ENCODE measurements at regions not wholly inside any gene's neighbourhood (a gene's known extent, or its start where the extent isn't known, plus 50 kb on each side); places are given as distances from the start of the nearest gene placed in this dataset.

GRCh38 chr11:109553284-109553683 lies 131.3 kb downstream of the C11orf87 start:
- no peak for DNase-seq (ENCODE audit: low read depth in 3 of 3)

- DNase-seq (ENCODE audit: low read depth in 3 of 3) = no peak
Measured at GRCh38 chr11:109554951-109555350, 133.0 kb downstream of the C11orf87 start.

DNA sequence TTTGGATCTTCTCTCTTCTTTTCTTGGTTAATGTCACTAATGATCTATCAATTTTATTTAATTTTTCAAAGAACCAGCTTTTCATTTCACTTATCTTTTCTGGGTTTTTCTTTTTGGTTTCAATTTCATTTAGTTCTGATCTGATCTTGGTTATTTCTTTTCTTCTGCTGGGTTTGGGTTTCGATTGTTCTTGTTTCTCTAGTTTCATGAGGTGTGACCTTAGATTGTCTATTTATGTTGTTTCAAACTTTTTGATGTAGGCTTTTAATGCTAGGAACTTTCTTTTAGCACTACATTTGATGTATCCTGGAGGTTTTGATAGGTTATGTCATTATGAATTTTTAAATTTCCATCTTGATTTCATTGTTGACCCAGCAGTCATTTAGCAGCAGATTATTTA lies 142.3 kb downstream of the C11orf87 start:
- no peak for DNase-seq (ENCODE audit: low read depth in 3 of 3)

DNA sequence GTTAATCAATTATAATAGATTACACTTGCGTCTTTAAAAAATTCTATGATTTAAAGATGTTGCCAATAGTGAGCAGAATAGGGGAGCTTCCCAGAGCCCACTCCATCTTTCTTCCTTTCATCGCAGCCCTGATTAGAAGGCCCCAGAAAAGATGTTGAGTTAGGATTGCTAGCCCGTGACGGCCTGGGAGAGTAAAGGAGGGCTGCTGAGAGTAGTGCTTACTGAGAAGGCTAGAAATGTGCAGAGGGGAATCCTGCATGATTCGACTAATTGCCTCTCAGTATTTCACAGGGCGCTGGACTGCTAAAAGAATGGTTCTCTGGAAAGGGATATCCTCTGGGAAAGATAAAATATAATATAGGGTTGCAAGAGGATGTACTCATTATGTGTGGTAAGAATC lies 160.5 kb downstream of the C11orf87 start:
- no peak for DNase-seq (ENCODE audit: low read depth in 3 of 3)

DNA sequence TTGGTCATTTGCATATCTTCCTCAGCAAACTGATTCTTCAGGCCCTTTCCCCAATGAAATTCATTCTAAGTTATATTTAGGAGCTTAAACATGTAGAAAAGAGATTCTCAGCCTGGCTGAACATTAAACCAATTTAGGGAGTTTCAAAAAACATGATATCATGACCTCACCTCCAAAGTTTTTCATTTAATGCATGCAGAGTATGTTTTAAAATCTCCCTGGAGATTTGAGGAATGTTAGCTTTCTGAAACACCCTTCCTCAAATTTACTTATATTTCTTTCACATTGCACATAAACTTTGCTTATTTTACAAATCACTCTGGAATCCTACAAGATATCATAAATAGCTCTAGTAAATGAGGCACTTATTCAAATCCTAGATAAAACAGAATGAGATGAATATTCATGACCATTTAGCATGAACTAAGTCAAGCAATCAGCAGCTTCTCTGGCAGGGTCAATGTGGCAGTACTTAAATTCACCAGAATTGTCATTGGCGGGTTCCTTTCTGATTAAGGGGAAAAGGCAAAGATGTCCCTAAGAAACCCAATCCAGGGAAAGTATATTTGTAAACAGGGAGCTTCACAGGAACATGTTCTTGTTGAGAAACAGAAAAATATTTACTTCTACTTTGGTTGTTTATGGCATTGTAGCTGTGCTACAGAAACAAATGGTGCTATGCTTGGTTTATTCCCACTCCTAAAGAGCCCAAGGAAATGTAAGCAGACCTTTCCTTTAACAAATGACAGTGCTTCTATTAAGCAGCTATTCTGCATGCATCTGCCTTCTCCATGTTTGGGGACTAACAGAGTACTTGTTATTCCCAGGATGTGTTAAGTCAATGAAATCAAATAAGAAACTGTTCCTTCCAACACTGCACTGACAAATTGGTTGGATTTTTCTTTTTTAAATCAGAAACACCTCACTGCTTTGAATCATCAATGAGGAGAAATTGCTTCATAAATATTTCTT lies 162.3 kb downstream of the C11orf87 start:
- no peak for DNase-seq (ENCODE audit: low read depth in 3 of 3)

DNA sequence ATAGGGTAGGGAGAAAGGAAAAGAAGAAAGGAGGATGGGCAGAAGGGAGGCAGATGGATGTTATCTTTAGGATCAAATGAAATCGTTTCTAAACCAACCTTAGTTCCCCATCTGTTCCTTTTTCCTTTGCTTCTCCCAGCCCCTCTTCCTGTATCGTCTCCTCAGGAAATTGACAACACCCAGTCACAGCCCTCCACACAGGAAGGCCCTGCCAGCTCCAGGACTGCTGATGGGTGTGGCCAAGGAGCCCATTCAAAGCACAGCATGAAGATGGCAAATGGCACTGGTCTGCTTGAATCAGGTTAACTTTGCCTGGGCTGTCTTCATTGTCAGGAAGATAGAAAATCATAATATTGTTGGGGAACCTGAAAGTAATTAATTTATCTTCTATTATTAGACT lies 164.8 kb downstream of the C11orf87 start:
- no peak for DNase-seq (ENCODE audit: low read depth in 3 of 3)

DNA sequence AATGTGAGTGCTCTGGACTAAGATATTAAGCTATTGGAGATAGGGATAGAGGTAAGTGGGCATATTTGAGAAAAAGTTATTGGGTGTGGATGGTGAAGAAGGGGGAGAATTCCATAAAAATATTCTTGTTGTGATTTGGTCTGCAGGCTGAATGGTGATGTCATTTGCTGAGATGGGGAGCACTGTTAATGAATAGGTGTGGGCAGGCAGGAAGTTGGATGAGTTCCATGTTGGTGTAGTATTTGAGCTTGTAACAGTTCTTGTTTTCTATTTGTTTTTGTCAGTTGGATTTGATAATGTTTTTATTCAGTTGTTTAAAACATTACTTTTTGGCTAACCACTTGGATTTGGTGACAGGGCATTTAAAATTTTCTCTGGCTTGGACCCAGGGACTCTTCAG lies 168.8 kb downstream of the C11orf87 start:
- no peak for DNase-seq (ENCODE audit: low read depth in 3 of 3)

DNA sequence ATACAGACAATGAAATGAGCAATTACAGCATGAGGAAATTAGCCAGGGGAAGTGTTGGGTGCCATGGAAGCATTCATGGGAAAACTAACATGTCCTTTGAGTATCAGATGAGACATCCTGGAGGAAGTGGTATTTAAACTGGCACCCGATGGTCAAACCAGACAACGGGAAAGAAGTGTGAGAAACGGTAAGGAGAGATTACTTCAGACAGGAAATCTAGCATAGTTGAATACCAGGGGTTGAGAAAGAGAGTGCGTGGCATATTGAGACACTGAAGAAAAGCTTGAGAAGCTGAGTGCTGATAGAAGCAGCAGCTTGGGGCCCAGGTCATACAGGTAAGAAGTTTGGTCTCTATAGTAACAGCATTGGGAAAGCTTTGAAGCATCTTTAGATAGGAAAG lies 175.3 kb downstream of the C11orf87 start:
- no peak for DNase-seq (ENCODE audit: low read depth in 3 of 3)

DNA sequence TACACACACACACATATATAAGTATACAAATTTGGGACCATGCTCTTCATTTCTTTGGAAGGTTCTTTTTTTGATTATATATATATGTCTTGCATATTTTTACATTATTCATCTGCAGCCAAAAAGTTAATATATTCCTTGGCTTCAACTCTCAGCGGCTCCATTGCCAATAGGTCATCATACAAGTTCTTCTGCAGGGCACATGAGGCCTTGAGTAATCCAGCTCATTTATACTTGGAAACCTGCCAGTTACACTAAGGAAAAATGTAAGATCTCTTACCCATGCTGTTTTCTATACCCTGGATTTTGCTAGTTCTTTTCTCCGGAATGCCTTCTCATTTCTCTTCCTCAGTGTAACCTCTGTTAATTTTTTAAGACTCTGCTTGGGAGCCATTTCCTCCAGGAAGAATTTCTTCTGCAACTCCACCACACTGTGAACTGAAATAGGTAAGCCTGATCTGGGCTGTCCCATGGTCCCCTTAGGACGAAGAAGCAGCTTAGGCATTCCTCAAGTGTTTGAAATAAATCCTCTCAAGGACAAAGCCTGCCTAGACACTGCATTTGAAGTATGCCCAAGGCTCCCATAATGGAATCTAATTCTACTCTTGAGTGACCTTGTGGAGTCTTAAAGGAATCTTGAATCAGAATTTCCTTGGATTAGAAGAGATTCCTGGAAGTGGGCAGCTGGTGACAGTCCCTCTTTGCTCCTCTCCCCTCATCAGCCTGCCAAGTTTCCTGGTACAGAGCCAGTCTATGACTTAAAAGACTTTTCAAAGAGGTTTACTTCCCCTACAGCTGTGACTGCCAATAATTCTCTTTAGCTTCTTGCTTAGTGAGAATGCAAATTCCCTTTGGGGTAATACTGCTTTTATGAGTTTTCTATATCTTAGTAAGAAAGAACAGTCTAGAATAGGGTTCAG lies 182.8 kb downstream of the C11orf87 start:
- no peak for DNase-seq (ENCODE audit: low read depth in 3 of 3)

GRCh38 chr11:109606256-109606655 lies 184.3 kb downstream of the C11orf87 start:
- DNase-seq (ENCODE audit: low read depth in 3 of 3) = no peak

DNA sequence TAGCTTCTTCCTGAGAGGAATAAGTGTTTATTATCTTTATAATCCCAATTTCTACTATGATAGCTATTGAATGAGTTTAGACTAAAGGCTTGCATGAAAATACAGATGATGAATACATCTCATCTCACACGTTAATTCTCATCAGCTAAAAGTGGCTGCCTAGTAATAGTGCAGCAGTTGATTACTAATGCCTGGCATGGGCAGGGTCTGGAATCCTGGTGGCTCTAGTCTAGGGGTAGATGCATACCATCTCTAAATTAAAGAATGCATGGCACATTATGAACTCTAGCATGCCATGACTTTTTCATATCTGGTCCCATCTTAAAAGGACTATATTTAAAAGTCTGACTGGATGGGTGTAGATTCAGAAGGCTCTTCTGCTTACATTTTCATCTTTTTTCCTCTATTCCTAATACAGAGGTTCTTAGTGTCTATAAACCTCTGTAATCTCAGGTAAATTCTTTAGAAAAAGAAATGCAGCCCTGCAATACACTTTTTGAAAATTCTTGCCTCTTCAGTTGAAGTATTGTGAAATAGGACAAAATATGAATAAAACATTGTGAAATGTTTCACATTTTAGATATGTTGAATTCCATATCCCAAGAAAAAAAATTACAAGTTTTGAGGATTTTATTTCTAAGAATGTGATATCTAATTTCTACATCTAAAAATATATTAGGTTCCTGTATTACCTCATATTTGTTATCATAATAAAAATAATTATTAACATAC lies 187.6 kb downstream of the C11orf87 start:
- DNase-seq (ENCODE audit: low read depth in 3 of 3) = no peak

DNA sequence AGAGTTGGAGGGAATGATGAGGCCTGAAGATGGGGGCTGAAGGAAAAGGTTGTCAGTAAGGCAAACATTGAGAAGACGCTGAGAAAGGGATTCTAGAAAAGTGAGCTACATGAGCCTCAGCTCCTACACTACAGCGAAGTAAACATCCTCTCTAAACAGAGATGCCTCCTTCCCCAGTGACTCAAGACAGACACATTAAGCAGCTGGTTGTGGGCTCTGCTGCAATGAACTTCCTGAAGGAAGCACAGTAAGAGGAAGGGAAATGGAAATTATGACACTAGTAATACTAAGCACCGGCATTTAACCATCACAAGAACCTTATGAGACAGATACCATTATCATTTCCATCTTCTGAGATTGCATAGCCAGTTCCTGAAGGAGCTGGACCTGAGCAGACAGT lies 190.5 kb downstream of the C11orf87 start:
- DNase-seq (ENCODE audit: low read depth in 3 of 3) = no peak

DNA sequence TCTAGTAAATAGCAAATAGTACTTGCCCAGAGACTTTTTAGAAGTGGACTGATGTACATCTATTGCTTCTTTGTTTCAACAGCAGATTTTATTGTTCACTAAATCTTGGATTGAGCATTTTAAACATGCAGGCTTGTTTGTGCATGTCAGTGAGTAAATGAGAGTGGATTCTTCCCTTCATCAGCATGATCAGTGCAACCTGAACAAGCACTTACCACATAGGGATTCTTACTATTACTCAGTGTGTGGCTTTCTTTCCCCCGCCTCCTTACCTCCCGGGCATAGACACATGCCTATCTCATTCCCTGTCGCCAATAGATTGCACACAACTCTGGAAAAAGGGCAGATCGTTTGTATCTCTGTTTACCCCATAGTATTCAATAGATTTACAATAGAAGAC lies 197.5 kb downstream of the C11orf87 start:
- DNase-seq (ENCODE audit: low read depth in 3 of 3) = no peak

- no peak for DNase-seq (ENCODE audit: low read depth in 3 of 3)
Measured at GRCh38 chr11:109629734-109630133, 207.7 kb downstream of the C11orf87 start.

DNA sequence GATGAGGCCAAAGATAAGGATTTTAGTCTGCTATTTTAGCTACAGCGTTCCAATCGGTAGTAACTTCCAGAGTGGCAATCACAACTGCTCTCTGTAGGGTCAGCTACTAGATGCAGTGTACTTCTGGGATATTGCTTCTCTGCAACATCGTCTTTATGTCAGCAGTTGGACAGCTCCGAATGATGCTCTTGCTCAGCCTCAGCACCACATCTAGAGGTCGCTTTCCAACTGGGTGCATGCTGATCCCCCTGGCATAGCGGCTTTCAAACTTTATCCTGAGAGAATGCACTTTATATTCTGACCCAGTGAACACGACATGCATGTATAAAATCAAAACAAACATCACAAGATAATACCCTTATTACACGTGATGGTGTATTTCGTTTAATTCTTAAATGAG lies 219.6 kb downstream of the C11orf87 start:
- no peak for DNase-seq (ENCODE audit: low read depth in 3 of 3)

- no peak for DNase-seq (ENCODE audit: low read depth in 3 of 3)
Measured at GRCh38 chr11:109644152-109644551, 222.2 kb downstream of the C11orf87 start.

DNA sequence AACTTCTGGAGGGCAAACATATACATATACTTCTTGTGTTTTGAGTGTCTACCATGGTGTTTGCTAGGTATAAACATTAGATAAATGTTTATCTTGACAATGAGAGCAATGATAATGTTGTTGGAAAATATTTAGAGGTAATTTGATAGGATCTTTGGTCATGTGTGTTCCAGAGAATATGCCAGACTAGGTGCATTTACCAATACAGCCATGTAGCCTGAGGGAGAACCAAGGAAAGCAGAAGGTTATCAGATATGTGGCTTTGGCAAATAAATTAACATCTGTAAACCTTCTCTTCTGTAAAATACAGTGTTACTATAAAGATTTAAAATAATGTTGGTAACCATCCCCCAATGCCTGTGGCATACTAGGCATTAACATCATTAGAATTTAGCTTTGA lies 226.8 kb downstream of the C11orf87 start:
- DNase-seq (ENCODE audit: low read depth in 3 of 3) = no peak

- no peak for DNase-seq (ENCODE audit: low read depth in 3 of 3)
Measured at GRCh38 chr11:109654091-109654490, 232.1 kb downstream of the C11orf87 start.

DNA sequence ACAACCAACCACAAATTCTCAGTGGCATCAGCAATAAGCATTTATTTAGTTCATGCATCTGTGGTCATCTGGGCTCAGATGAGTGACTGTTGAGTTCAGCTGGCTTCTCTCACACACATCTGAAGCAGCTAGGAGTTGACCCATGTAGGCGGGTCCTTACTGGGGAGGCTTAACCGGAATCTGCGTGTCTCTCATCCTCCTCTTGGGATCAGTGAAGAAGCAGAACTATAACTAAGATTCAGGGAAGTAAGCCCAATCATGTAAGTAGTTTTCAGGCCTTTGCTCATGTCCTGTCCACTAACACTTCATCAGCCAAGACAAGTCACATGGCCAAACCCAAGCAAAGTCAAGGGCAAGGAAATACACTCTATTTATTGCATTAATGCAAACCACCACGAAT lies 236.2 kb downstream of the C11orf87 start:
- no peak for DNase-seq (ENCODE audit: low read depth in 3 of 3)

- no peak for DNase-seq (ENCODE audit: low read depth in 3 of 3)
Measured at GRCh38 chr11:109667719-109668118, 245.7 kb downstream of the C11orf87 start.

DNA sequence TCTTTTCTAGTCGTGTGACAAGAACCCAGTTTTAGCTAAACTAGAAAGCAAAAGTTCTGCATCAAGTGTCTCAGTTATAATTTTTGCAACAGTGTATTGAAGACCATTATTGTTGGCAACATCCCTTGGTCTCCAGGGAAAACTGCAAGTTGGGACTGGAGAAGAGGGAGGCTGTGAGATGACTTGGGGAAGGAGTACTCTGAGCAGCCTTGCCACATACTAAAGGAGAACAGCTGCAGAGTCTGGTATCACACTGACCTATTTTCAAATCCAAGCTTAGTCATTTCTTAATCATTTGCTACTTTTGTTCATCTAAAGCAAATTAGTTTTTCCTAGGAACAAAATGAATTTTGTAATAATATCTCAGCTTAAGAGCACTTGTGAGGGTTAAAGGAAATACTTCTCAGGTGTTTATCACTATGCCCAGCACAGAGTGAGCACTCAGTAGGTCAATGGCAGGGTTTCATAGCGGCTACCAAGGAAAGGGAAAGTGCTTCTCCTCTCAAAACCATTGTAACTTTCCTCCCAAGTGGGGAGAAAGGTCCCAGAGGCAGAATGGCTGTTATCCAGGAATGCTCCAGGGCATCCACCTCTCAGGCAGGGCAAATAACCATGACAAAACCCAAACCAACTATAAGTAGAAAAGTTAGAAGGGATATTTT lies 247.1 kb downstream of the C11orf87 start:
- DNase-seq (ENCODE audit: low read depth in 3 of 3) = no peak
